Neural progenitor cell (in vitro differentiated cells): ENCODE measurements at regions not wholly inside any gene's neighbourhood (a gene's known extent, or its start where the extent isn't known, plus 50 kb on each side); places are given as distances from the start of the nearest gene placed in this dataset.

Experiments used
- EZH2 ChIP-seq: fragments of 200-600 bp; sonication (generic); IDR thresholded peaks from 2 replicates; pipeline ENCODE4 v1.6.1; 2017; ENCODE audit warnings: antibody characterized with exemption, mild to moderate bottlenecking, moderate library complexity
- EZH2phosphoT487 ChIP-seq: fragments of 200-600 bp; sonication (generic); IDR thresholded peaks from 2 replicates; pipeline ENCODE4 v1.6.1; 2017; ENCODE audit warnings: antibody characterized with exemption
- TF ChIP-seq, protein P1 (sequence below): fragments of 200-600 bp; sonication (generic); IDR thresholded peaks from 2 replicates; pipeline ENCODE4 v1.5.1; 2017; ENCODE audit warnings: antibody characterized with exemption, mild to moderate bottlenecking

DNA sequence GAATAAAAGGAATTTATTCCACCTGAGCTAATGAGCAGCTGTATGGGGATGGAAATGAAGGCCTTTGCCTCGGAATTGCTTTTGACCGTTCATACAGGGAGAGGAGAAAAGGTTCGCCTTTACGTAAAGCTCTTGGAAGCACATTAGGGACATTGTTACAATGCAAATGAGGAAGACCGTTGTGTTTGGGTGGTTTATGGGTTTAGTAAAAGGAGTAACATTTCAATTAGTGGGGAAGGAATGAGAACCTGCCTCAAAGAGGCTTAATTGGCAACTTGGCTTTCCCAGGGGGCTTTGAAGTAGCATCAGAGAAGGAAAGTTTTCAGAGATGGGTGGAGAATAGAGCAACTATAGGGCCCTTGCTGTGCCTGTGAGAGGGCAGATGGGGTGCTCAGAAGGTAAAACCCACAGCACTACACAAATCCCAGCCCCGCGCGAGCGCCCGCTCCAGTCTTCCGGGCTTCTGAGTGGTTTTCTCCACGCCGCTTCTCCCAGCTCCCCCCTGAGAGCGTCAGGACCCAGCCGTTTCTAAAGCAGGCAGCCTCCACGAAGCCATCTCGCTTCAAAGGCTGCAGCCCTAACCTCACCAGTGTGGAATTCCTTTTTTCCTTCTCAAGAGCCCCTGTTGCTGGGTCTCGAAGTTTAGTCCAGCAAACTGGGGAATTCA lies 192.0 kb upstream of the HES1 start:
- TF ChIP-seq, protein P1, sequence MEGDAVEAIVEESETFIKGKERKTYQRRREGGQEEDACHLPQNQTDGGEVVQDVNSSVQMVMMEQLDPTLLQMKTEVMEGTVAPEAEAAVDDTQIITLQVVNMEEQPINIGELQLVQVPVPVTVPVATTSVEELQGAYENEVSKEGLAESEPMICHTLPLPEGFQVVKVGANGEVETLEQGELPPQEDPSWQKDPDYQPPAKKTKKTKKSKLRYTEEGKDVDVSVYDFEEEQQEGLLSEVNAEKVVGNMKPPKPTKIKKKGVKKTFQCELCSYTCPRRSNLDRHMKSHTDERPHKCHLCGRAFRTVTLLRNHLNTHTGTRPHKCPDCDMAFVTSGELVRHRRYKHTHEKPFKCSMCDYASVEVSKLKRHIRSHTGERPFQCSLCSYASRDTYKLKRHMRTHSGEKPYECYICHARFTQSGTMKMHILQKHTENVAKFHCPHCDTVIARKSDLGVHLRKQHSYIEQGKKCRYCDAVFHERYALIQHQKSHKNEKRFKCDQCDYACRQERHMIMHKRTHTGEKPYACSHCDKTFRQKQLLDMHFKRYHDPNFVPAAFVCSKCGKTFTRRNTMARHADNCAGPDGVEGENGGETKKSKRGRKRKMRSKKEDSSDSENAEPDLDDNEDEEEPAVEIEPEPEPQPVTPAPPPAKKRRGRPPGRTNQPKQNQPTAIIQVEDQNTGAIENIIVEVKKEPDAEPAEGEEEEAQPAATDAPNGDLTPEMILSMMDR, result no peak
- TF ChIP-seq EZH2phosphoT487, result no peak
- no peak for TF ChIP-seq EZH2
